ENCODE measurements at regions not wholly inside any gene's neighbourhood (a gene's known extent, or its start where the extent isn't known, plus 50 kb on each side); places are given as distances from the start of the nearest gene placed in this dataset.
A peak's percentile ranks its signal among the peaks of the same experiment; 100 is the strongest.

GRCh38 chr2:100744184-100744583 lies 75.8 kb upstream of the NPAS2 start:
- Mint-ChIP-seq H3K27ac (ENCODE audit: unreplicated experiment) (peak overlapping the region; percentile 86), H3K4me1 (ENCODE audit: low read depth, unreplicated experiment) (peaks cover 56% of the 10 kb centered on the region), H3K9me3 (ENCODE audit: low read depth, unreplicated experiment) (no peaks in the 10 kb centered on the region), H3K4me3 (ENCODE audit: low read depth, unreplicated experiment) (peak overlapping the region; percentile 40), H3K36me3 (ENCODE audit: insufficient read depth, unreplicated experiment) (no peaks in the 10 kb centered on the region), H3K27me3 (ENCODE audit: unreplicated experiment) (no peaks in the 10 kb centered on the region)
- no peak for TF ChIP-seq CTCF (IDR thresholded peaks at IDR 0.05; ENCODE audit: unreplicated experiment)
- intact Hi-C loops (cut with micrococcal nuclease; ENCODE audit: unreplicated experiment): no loop called here
- DNase-seq: no peak
- BruUV-seq (replicated peaks): no TSS peak
- CTCF ChIA-PET: no interaction called here

GRCh38 chr2:100744589-100744988 lies 75.3 kb upstream of the NPAS2 start:
- TF ChIP-seq CTCF (IDR thresholded peaks at IDR 0.05; ENCODE audit: unreplicated experiment): no peak
- peak; percentile 52 for DNase-seq
- no peaks in the 10 kb centered on the region for H3K36me3 Mint-ChIP-seq (ENCODE audit: insufficient read depth, unreplicated experiment)
- intact Hi-C loops (cut with micrococcal nuclease; ENCODE audit: unreplicated experiment): no loop called here
- H3K4me3 Mint-ChIP-seq (ENCODE audit: low read depth, unreplicated experiment): peak overlapping the region; percentile 40
- peak overlapping the region; percentile 86 for H3K27ac Mint-ChIP-seq (ENCODE audit: unreplicated experiment)
- H3K27me3 Mint-ChIP-seq (ENCODE audit: unreplicated experiment): no peaks in the 10 kb centered on the region
- H3K9me3 Mint-ChIP-seq (ENCODE audit: low read depth, unreplicated experiment): no peaks in the 10 kb centered on the region
- BruUV-seq (replicated peaks): no TSS peak
- CTCF ChIA-PET: no interaction called here
- peaks cover 60% of the 10 kb centered on the region for H3K4me1 Mint-ChIP-seq (ENCODE audit: low read depth, unreplicated experiment)

GRCh38 chr2:100745604-100746003 lies 74.3 kb upstream of the NPAS2 start:
- Mint-ChIP-seq H3K4me3 (ENCODE audit: low read depth, unreplicated experiment) (no peak overlapping the region), H3K27ac (ENCODE audit: unreplicated experiment) (peak overlapping the region; percentile 77), H3K4me1 (ENCODE audit: low read depth, unreplicated experiment) (peaks cover 70% of the 10 kb centered on the region), H3K9me3 (ENCODE audit: low read depth, unreplicated experiment) (no peaks in the 10 kb centered on the region), H3K27me3 (ENCODE audit: unreplicated experiment) (no peaks in the 10 kb centered on the region), H3K36me3 (ENCODE audit: insufficient read depth, unreplicated experiment) (no peaks in the 10 kb centered on the region)
- no peak for TF ChIP-seq CTCF (IDR thresholded peaks at IDR 0.05; ENCODE audit: unreplicated experiment)
- CTCF ChIA-PET: no interaction called here
- no TSS peak for BruUV-seq (replicated peaks)
- DNase-seq: no peak
- intact Hi-C loops (cut with micrococcal nuclease; ENCODE audit: unreplicated experiment): no loop called here

GRCh38 chr2:100747551-100747950 lies 72.4 kb upstream of the NPAS2 start:
- Mint-ChIP-seq H3K4me1 (ENCODE audit: low read depth, unreplicated experiment) (peaks cover 73% of the 10 kb centered on the region), H3K9me3 (ENCODE audit: low read depth, unreplicated experiment) (no peaks in the 10 kb centered on the region), H3K4me3 (ENCODE audit: low read depth, unreplicated experiment) (no peak overlapping the region), H3K36me3 (ENCODE audit: insufficient read depth, unreplicated experiment) (no peaks in the 10 kb centered on the region), H3K27ac (ENCODE audit: unreplicated experiment) (no peak overlapping the region), H3K27me3 (ENCODE audit: unreplicated experiment) (no peaks in the 10 kb centered on the region)
- intact Hi-C loops (cut with micrococcal nuclease; ENCODE audit: unreplicated experiment): no loop called here
- CTCF ChIA-PET: no interaction called here
- BruUV-seq (replicated peaks): no TSS peak
- DNase-seq: no peak
- no peak for TF ChIP-seq CTCF (IDR thresholded peaks at IDR 0.05; ENCODE audit: unreplicated experiment)
